ENCODE measurements at regions not wholly inside any gene's neighbourhood (a gene's known extent, or its start where the extent isn't known, plus 50 kb on each side); places are given as distances from the start of the nearest gene placed in this dataset.
A peak's percentile ranks its signal among the peaks of the same experiment; 100 is the strongest.

DNA sequence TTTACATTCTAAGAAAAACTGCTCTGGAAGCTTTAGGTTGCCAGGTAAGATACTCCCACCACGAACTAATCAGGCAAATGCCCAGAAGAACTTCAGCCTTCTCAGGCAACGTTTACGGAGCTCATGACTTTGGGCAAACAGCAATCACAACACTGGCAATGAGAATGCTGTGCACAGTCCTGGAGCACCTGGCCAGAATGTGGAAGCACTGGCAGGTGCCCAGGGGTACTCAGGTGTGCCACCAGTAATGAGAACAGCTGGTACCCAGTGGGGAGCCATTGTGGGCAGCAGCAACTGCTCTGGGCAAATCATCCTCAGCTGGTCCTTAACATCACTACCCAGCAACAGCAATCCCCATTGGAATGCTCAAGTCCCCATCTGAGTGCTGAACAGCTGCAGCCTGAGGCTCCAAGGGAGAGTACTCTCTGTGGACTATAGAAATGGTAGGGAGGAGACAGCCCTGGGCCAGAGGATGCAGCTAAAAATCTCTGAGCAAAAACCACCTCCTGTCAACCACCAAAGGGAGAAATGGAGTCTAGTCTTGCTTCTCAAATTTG is 210.0 kb downstream of the FOXO1 start:
- DNase-seq (ENCODE audit: low read depth) = no peak

DNA sequence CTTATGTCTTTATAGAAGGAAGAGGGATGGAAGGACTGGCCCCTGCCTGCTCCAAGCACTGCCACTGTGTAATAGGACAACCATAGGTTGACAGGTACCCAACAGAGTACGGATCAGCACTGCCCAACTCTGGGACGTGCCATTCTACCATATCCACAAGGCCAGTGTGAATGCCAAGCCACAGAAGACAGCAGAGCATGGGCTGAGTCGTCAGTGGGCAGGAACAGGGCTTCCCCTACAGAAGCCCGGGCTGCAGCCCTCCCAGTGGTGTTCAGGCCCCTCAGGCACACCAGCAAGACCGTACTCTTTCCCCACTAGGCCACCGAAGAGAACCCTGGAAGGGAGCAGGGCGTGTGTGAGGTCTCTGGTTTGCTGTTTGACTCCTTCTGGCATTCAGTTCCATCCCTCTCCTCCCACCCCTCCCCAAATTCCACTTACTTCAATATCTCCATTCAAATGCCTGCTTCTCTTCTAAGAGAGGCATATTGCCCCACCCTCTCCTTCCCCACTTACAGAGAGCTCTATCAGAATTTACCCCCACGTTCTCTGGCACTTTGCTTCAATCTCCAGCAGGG is 209.4 kb downstream of the FOXO1 start:
- no peak for DNase-seq (ENCODE audit: low read depth)

DNA sequence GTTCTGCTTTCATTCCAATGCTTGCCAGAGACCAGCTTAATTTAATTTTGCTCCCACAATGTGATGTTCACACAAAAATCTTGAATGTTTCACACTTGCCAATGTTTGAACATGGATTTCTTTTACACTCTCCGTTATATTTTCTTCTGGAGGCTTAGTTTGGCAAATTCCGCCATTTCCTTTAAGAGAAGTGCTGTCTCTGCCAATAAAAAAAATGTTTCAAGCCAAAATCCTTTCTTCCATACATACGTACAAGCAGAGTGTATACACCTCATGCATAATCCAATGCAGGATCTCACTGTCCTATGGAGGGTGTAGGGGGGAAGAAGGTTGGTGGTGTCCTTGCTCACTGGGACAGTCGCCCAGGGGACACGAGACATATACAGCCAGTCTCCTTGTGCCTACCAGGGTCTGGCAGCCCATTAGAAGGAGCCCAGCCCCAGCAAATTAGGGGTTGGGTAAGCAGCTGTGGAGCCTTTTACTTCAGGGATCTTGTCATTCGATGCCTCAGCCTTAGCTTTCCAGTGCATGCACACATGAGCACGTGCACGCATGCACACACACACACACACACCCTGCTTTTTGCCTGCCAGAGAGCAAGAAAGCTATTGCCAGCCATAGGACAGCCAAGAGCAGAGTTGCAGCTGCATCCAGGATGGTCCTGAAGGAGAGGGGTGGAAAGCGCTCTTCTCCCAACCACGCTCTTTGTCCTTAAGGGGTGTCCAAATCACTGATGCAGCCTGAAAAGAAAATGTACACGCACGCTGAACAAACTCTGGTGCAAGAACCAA is 208.3 kb downstream of the FOXO1 start:
- DNase-seq (ENCODE audit: low read depth) = no peak

DNA sequence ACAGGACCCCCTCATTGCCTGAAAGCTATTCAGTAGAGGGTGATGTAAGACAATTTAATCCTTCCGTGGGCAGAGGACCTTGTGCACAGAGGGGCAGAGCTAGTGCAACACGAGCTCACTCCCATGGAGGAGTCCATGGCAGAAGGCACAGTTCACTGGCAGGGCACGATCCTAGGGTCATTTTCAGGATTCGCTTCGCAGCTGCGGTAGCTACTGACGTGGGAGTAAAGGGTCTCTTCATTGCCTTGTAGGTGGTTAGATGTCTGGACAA is 207.8 kb downstream of the FOXO1 start:
- DNase-seq (ENCODE audit: low read depth) = no peak

DNA sequence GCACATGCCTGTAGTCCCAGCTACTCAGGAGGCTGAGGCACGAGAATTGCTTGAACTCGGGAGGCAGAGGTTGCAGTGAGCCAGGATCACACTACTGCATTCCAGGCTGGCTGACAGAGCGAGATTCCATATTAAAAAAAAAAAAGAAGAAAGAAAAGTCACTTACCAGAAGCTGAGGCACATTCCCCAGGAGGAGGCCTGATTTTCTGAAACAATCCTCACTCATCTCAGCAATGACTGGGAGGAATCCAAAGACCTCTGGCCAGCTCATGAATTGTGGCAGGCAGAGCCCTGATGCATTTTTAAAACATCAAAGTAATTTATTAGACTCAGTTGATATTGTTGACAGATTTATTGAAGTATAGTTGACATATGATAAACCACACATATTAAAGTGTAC is 206.3 kb downstream of the FOXO1 start:
- DNase-seq (ENCODE audit: low read depth) = no peak

DNA sequence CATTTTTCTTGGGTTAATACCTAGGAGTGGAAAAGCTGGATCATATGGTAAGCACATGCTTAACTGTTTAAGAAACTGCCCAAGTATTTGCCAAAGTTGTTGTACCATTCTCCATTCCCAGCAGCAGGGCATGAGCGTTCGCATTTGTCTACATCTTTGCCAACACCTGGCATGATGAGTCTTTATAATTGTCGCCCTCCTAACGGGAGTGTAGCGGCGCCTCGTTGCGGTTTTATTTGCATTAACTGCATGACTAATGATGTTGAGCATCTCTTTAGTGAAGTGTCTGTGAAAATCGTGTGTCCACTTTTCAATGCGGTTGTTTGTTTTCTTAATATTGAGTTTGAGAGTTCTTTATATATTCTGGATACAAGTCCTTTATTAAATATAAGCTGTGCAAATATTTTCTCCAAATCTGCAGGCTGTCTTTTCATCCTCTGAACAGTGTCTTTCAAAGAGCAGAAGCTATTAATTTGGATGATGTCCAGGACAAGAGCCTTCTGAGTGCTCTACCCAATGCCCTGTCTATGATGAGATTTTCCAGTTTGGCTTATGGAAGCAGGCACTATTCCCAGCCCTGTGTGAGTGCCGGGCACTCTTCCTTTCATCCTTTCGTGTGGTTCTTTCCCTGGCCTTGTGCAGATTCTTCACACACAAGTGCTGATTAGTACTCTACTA is 202.0 kb downstream of the FOXO1 start:
- no peak for DNase-seq (ENCODE audit: low read depth)

DNA sequence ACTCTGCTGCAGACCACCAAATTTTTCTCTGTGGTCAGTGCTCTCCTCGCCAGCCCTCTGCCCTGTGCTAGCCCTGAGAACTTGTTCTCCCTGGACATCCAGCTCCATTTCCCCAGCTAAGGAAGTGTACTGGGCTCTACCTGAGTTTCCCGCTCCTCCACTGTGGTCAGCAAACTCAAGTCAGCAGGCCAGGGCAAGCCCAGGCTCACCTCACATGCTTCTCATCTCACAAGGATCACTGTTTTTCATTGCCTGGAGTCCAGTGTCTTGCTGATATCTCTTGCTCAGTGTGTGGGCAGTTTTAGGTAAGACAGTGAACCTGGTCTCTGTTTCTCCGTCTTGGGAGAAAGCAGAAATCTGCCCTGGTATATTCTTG is 201.4 kb downstream of the FOXO1 start:
- no peak for DNase-seq (ENCODE audit: low read depth)

DNA sequence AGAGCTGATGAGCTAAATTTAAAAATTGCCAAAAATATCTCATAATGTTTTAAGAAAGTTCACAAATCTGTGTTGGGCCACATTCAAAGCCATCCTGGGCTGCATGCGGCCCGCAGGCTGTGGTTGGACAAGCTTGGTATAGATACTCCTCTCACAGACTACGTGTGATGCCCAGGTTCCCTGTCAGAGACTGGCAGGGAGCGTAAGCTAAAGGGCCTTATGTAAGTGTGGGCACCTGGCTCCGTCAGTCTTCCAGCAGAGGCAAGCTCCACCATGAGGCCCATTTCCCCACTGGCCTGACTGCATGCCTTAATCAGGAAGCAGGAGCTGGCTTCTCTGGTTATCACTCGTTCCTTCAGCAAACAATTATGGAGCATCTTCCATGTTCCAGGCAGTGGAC is 200.2 kb downstream of the FOXO1 start:
- DNase-seq (ENCODE audit: low read depth) = no peak

DNA sequence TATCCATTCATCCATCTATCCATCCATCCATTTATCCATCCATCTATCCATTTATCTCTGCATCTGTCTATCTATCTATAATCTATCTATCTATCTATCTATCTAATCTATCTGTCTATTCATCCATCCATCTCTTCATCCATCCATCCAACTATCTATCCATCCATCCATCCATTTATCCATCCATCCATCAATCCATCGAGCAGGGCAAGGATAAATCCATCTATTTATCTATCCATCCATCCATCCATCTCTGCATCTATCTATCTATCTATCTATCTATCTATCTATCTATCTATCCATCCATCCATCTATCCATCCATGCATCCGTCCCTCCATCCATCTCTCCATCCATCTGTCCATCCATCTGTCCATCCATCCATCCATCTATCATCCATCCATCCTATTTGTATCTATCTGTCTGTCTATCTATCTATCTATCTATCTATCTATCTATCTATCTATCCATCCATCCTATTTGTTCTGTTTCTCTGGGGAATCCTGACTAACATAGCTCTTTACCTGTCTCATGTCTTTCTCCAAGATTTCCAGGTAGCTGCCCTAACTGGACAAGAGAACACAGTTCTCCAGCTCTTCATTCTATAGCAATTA is 198.1 kb downstream of the FOXO1 start:
- no peak for DNase-seq (ENCODE audit: low read depth)

DNA sequence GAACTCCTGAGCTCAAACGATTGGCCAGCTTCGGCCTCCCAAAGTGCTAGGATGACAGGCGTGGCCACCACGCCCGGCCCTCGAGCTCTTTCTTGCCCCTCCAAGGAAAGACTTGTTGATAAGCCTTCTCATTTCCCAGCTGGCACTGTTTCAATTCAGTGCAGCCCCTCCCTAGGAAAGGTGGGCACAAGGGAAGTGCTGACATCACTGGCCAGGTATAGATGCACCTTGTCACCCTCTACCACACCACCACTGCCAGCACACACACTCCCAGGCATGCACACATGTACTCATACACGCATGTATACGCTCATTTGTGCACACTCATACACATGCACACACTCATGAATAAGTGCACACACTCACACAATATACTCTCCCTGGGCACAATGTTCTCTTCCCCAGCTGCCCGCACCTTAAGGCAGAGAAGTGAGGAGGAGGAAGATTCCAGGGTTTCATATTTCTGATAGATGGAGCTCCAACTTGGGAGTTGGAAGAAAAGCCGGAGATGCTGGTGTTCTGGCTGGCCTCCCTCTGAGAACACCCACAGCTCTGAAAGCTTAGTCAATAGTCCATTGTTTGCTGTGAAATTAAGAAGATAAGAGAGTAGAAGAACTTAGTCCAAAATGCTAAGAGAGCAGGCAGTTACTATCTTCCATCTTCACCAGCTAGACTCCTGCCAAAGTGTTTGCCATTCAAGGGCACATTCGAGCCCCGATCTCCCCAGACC is 196.7 kb downstream of the FOXO1 start:
- DNase-seq (ENCODE audit: low read depth) = no peak

DNA sequence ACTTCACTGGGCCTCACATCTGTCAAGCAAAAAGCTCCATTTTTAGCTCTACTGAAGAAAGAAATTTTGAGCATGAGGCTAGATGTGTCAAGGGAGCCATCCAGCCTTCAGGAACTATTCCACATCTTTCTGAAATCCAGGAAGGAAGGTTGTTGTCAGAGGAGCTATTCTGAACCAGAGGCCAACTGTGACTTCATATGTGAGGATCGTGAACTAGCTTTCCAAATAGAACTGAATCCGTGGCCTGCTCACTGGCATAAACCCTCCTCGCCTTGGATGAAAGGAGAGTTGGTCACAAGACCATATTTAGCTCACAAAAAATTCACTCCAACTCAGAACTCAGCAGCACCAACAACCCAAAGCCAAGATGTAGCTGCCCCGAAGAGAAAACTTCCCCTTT is 195.8 kb downstream of the FOXO1 start:
- no peak for DNase-seq (ENCODE audit: low read depth)

DNA sequence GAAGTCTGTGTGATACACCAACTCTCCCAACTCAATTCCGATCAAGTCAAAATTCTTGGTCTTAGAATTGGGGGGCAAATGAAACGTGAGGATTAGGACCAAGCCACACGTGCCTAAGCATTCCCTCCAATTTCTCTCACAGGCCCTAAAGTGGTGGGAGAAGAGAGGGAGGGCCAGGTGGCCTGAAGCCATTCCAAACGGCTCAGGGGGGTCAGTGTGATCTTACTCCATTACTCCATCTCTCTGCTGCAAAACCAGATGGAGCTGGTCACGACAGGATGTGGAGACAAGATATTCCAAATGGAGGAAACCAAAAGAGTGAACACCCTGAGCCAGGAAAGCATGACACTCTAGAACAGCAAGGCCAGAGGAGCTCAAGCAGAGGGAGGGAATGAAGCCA is 195.4 kb downstream of the FOXO1 start:
- no peak for DNase-seq (ENCODE audit: low read depth)

DNA sequence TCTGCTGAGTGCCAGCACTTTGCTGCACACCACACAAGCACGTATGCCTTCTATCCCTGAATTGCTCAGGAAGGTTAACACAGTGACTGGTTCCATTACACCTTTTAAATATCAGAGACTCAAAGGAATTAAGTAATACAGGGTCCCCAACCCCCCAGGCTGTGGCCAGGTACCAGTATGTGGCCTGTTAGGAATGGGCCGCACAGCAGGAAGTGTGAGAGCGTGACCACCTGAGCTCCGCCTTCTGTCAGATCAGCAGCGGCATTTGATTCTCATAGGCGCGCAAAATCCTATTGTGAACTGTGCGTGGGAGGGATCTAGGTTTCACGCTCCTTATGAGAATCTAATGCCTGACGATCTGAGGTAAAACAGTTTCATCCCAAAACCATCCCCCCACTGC is 194.5 kb downstream of the FOXO1 start:
- no peak for DNase-seq (ENCODE audit: low read depth)

DNA sequence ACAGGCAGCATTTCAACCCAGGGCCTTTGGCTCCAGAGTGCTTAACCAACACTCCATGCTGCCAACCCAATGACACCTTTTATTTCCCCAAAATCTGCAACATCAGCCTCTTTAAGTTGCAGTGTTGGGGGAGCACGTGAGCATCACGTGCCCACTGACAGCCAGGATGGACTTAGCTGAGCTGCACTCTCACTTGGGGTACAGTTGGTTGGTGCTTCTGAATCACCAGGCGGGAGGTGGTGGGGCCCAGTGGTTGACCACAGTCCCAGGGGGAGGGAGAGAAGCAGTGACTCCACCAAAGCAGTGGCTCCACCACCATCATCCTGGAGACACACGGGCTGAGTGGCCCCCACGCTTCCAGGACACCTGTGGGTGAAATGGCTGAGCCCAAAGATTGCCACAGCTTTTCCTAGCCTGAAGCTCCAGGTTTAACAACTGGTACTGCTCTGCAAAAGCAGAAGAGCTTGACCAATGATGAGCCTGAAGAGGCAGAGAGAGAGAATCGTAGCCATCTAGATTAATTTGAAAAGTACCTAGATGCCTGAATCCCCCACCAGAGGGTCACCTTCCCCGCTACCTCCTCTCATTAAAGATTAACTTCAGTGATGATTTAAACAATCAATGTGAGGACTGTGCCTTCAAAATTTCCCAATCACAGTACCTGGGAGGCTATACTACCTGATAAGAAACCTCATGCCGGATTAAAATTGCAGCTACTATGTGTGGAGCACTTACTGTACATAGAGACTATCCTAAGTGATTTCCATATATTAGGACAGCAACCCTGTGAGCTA is 193.8 kb downstream of the FOXO1 start:
- DNase-seq (ENCODE audit: low read depth) = no peak

DNA sequence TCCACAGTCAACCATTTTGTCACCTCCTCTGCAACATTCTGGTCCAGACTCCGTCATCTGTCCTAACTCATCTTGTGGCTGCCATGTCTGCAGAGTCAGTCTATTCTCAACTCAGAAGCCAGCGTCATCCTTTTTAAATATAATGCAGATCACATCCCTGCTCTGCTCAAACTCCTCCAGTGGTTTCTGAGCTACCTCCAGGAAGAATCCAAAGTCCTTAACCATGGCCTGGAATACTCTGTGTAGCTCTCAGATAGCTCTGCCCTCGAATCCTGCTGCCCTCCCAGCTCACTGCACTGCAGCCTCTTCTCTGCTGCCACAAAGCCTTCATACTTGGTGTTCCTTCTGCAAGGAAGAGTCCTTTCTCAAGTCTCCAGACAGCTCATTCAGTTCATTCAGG is 190.8 kb downstream of the FOXO1 start:
- no peak for DNase-seq (ENCODE audit: low read depth)

DNA sequence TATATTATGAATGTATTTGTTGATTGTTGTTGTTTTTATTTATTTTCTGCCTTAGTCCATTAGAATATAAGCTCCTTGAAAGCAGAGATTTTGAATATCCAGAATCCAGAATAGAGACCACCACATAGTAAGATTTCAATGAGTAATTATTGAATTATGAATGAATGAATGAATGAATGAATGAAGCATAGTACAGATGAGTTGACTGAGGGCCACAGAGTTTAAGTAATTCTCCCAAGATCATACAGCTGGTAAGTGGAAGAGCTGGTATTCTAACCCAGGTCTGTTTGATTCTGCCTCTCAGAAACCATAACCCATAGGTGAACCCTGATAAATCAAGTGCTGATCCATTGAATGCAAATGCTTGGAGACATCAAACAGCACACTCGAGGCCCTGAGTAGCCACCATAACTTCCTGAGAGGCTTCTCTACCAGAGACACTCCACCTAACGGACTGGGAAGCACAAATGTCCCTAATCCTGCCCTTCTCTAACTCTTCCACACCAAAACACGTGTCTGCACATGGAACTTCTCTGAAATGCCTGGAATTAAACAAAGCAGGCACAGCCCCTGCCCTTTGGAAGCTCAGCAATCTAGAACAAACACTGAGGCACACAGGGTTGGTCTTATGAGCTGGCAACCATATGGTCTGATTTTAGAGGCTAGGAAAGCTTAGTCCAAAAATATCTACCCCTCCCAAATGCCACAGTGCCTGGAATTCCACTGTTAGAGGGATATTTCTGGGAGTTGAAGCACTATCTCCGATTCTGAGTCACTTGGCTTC is 190.1 kb downstream of the FOXO1 start:
- DNase-seq (ENCODE audit: low read depth) = peak; percentile 33

DNA sequence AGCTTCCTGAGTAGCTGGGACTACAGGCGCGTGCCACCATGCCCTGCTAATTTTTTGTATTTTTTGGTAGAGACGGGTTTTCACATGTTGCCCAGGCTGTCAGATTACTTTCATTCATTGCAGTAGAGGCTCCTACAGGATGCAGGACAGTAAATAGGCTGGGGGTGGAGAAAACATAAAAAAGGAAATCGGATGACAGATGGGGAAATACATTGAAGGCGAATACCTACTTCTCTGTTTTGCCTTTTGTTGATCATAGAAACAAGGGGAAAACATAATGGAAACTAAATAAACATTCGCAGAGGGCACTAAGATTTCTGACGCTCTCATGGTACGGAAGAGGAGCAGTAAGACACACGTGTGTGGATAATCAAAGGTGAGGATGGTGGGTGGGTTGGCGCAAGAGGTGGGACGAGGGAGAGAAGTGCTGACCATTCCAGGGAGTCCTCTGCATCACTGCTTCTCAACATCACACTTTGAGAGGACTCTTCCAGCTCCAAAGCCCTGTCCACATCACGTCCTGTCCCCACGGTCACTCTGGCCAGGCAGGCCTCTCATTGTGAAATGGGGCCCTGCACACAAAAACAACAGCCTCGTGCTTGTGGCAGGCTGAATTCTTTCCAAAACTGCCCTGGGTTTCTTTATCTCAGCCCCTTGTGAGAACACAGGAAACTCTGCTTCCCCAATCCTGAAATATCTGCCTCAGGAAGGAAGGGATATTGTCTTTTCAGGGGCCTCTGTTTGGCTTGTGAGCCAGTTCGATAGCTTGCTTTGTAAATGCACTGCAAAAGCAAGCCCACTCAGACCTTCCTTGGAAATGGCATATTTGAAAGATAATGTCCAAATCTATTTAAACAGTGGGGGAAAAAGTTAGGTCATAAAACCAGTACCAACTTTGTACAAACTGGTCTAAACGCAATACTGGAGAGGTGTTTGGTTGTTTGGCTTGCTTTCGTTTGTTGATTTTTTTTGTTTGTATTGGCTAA is 188.5 kb downstream of the FOXO1 start:
- DNase-seq (ENCODE audit: low read depth) = peak; percentile 2

DNA sequence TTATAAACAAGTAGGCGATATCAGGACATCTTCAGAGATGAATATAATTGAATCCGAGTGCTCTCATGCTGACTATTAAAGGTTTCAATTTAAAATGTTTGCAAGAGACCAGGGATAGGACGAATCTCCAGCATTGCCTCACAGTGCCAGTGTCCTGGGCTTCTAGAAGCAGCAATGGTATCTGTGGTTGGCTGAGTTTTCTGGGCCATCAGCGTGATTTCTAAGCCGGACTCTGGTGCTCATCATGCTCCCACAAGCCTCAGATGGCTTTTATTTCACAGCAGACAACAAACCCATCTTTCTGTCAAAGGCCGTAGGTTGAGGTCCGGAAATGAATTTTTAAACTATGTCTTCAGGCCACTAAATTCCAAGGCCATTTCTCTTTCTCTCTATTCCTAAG is 187.7 kb downstream of the FOXO1 start:
- no peak for DNase-seq (ENCODE audit: low read depth)

DNA sequence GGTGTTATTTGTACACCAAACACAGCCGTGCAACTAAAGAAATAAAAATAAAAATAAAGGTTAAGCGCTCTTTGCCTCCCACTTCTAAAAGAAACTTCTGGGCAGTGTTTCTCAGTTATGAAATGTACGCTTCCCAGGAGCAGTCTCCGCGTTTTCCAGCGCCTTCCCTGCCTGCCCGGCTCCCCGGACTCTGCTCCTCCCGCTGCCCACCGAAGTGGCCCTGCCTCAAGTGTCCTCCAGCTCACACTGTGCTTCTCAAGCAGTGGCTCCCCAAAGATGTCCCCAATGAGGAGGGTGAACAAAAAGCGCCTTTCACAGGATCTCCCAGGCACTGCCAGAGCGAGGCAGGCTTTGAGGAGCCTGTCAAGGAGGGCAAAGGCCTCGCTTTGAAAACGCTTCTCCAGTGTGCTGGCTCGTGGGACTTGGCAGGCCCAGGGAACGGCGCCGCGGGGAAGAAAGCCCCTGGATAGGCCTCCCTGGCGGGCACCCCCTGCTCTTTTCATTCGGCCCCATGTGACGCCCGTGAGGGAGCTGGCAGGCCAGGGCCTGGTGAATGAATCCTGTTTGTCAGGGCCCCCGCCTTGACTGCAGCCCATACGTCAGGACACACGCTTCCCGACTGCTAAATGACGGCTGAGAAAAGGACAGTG is 187.1 kb downstream of the FOXO1 start:
- no peak for DNase-seq (ENCODE audit: low read depth)
